RCC 7860 (cell line): ENCODE measurements at regions not wholly inside any gene's neighbourhood (a gene's known extent, or its start where the extent isn't known, plus 50 kb on each side); places are given as distances from the start of the nearest gene placed in this dataset.
"Not testable (repeated sequence)": the region's sequence is repeated elsewhere in the genome, so short reads cannot be mapped to it uniquely, and the experiment has no call there.

Experiments
- DNase-seq: peaks from one replicate; pipeline ENCODE4 v3.0.0-alpha.2; 2015; ENCODE audit warnings: low spot score
- FAIRE-seq: peaks from 2 replicates; lab custom pipeline; 2012; peaks lifted over from hg19 to GRCh38; lab: Jason Lieb, UNC

GRCh38 chr2:5629510-5629909 lies 62.7 kb upstream of the SOX11 start:
- FAIRE-seq, DNase-seq: not testable (repeated sequence)

DNA sequence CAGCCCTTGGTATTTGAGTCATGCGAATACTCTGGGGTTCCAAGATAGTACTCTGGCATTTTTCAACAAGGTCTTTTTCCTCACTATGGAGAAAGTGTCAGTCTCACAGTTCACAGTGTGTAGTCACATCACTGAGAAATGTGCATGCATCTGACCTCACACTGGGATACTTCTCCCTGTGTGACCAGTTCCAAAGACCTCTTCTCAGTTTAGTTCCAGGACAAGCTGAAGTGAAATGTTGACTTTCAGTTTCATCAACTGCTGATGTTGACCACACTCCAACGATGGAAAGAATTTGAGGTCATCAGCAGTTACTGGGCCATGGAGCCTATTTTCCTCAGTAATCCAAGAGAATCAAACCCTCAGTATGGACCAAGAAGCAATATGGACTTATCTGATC lies 55.1 kb upstream of the SOX11 start:
- FAIRE-seq, DNase-seq: not testable (repeated sequence)
